Heart left ventricle (tissue), 16 donors: ENCODE measurements at regions not wholly inside any gene's neighbourhood (a gene's known extent, or its start where the extent isn't known, plus 50 kb on each side); places are given as distances from the start of the nearest gene placed in this dataset.

Experiments used
- ATAC-seq, 4 donors: fragments of 200-7000 bp; cut with Tn5 transposase; one replicate each; pipeline ENCODE4 v1.9.1; 2020 to 2022; ENCODE audit warnings: moderate library complexity in 4 of 4, mild to moderate bottlenecking in 3 of 4, moderate number of reproducible peaks in 1 of 4
- DNase-seq, 5 donors: peaks; one replicate each; pipeline ENCODE4 v3.0.0-alpha.2; 2020
- H3K27ac ChIP-seq, 12 donors: fragments of 200-600 bp; sonication (generic) in 4 of 12; one replicate each; pipeline versions ENCODE4 v1.5.0 to v1.8.0; 2016 to 2022; ENCODE audit warnings: mild to moderate bottlenecking in 2 of 12
- H3K27me3 ChIP-seq, 9 donors: fragments of 200-600 bp; sonication (generic) in 2 of 9; one replicate each; pipeline versions ENCODE4 v1.5.1 to v1.8.0; 2016 to 2022; ENCODE audit warnings: mild to moderate bottlenecking in 3 of 9
- H3K36me3 ChIP-seq, 9 donors: fragments of 200-600 bp; sonication (generic) in 2 of 9; one replicate each; pipeline versions ENCODE4 v1.5.0 to v1.8.0; 2018 to 2022; ENCODE audit warnings: mild to moderate bottlenecking in 2 of 9
- H3K4me1 ChIP-seq, 12 donors: fragments of 200-600 bp; sonication (generic) in 4 of 12; one replicate each; pipeline versions ENCODE4 v1.5.0 to v1.8.0; 2016 to 2022; ENCODE audit warnings: mild to moderate bottlenecking in 3 of 12
- H3K4me3 ChIP-seq, 12 donors: fragments of 200-600 bp; sonication (generic) in 4 of 12; one replicate each; pipeline versions ENCODE4 v1.5.0 to v1.8.0; 2017 to 2022; ENCODE audit warnings: mild to moderate bottlenecking in 9 of 12, moderate library complexity in 4 of 12
- H3K9me3 ChIP-seq, 12 donors: fragments of 200-600 bp; sonication (generic) in 4 of 12; one replicate each; pipeline versions ENCODE4 v1.5.0 to v1.8.0; 2016 to 2022; ENCODE audit warnings: mild to moderate bottlenecking in 1 of 12
- POLR2A ChIP-seq, 2 donors: fragments of 450-650 bp; IDR thresholded peaks; one replicate each; pipeline ENCODE4 v1.6.1; 2017; ENCODE audit warnings: antibody characterized with exemption in 2 of 2, mild to moderate bottlenecking in 2 of 2, moderate library complexity in 2 of 2
- WGBS, 4 donors: extraction: QIAGEN DNeasy Blood & Tissue Kit in 2 of 4; methylation state at CpG; one replicate each; pipeline versions ENCODE4 v1.1.5 to v1.1.7; 2013 to 2018; 5-methylcytosine and 5-hydroxymethylcytosine counted together
- intact Hi-C, 10 donors: fragments of 100-400 bp; cut with DNase I; formaldehyde crosslinking; loops; one replicate each; pipeline versions ENCODE4 v1.11.1 to v1.14.2; 2022
- TF ChIP-seq, protein P1 (sequence below), 12 donors: fragments of 200-600 bp; sonication (generic) in 4 of 12; IDR thresholded peaks; one replicate each; pipeline versions ENCODE4 v1.5.0 to v1.8.0; 2018 to 2022; ENCODE audit warnings: antibody characterized with exemption in 12 of 12, mild to moderate bottlenecking in 5 of 12
- donor health status: ischemic (EF 13 %, LVEDD 7.1; RV severe dilation, severe dysfunction).
- donor health status: healthy with polysubstance abuse.
- donor health status: DM: no; HTN: yes; CAD: no.
- donor health status: DM: no; HTN: no; CAD: no.
- donor health status: ischemic (EF 25% LVEDD 6.9; RV normal size, moderate dysfunction).
- donor health status: ischemic (EF 25% LVEDD 5.7; RV mildly dilated, moderate dysfunction).
- donor health status: healthy.
- donor health status: DM: yes; HTN: yes; CAD: no.
- donor health status: ischemic (EF 35%, LVEDD 5.7; RV mildly dilated, moderate dysfunction).
- donor health status: nonischemic (EF 11% LVEDD 7.7; RV severe dilation, severe dysfunction).
- donor health status: DM: yes; HTN: yes; CAD: no.
- donor health status: PGD.
- donor health status: ischemic (EF 29% LVEDD 5.4; RV normal size, mild dysfunction).
- donor health status: nonischemic (EF 23%, LVEDD 6.1; RV moderate dilation, normal function).

DNA sequence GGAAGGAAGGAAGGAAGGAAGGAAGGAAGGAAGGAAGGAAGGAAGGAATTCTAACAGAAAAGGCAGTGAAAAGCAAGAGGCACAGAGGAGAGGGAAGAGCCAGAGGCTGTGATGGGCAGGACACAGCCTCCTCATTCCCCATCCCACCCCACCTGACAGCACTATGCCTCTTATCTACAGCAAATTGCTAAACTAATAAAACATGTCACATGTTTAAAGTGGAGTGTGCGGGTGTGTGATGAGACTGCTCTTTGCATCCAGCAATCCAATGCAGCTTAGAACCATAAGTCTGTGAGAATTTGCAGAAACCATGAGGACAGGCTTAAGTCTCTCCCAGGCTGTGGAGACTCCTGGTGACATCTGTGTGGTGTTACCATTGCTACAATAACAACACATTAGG, 108.4 kb upstream of the ALK start:
- intact Hi-C loops, result loop anchor here in 3 of 10 donors (5.0 to 10.0 kb wide), 2 partner anchors 108 to 1075 kb away; partner anchors contain the start of gene ALK (in 2 of the 3)
- H3K36me3 ChIP-seq, result no peaks in the 10 kb centered on the region
- no peak overlapping the region for H3K27ac ChIP-seq
- peaks cover 0 to 25% (median 7%) of the 10 kb centered on the region in 9 donors for H3K27me3 ChIP-seq
- no peak for ATAC-seq
- no peaks in the 10 kb centered on the region for H3K4me1 ChIP-seq
- H3K9me3 ChIP-seq, result no peaks in the 10 kb centered on the region
- H3K4me3 ChIP-seq, result no peak overlapping the region
- no peak for TF ChIP-seq POLR2A (IDR thresholded peaks at IDR 0.05)
- TF ChIP-seq, protein P1, sequence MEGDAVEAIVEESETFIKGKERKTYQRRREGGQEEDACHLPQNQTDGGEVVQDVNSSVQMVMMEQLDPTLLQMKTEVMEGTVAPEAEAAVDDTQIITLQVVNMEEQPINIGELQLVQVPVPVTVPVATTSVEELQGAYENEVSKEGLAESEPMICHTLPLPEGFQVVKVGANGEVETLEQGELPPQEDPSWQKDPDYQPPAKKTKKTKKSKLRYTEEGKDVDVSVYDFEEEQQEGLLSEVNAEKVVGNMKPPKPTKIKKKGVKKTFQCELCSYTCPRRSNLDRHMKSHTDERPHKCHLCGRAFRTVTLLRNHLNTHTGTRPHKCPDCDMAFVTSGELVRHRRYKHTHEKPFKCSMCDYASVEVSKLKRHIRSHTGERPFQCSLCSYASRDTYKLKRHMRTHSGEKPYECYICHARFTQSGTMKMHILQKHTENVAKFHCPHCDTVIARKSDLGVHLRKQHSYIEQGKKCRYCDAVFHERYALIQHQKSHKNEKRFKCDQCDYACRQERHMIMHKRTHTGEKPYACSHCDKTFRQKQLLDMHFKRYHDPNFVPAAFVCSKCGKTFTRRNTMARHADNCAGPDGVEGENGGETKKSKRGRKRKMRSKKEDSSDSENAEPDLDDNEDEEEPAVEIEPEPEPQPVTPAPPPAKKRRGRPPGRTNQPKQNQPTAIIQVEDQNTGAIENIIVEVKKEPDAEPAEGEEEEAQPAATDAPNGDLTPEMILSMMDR (IDR thresholded peaks at IDR 0.05), result no peak
- no peak for DNase-seq
- WGBS, 4 donors, result 64 to 73% (median 71%) methylated on average over 1 of the region's 1 CpG

DNA sequence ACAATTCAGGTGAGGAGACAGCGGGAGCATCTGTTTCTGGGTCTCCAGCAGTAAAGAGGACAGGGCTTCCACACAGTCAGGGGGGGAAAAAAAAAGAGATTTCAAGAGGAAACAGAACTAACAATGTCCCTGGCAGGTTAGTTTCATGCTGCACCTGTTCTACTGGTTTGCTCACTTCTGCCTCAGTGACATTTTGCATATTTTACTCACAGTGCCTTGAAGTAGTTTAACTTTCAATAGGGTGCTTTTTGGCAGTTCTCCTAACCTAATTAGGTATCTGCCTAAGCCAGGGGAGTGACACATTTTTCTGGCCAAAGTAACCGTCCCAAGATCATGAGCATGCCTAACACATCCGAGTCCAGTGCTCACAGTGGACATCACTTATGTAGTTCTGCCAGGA, 109.0 kb upstream of the ALK start:
- H3K27me3 ChIP-seq, result peaks cover 0 to 25% (median 7%) of the 10 kb centered on the region in 9 donors
- no peak overlapping the region for H3K27ac ChIP-seq
- no peak for ATAC-seq
- H3K4me1 ChIP-seq, result no peaks in the 10 kb centered on the region
- H3K36me3 ChIP-seq, result no peaks in the 10 kb centered on the region
- H3K9me3 ChIP-seq, result no peaks in the 10 kb centered on the region
- TF ChIP-seq POLR2A (IDR thresholded peaks at IDR 0.05), result no peak
- TF ChIP-seq, protein P1 (IDR thresholded peaks at IDR 0.05), result no peak
- intact Hi-C loops, result no loop called here
- no peak overlapping the region for H3K4me3 ChIP-seq
- no peak for DNase-seq
- 66 to 86% (median 72%) methylated on average over 3 of the region's 3 CpGs for WGBS, 4 donors

DNA sequence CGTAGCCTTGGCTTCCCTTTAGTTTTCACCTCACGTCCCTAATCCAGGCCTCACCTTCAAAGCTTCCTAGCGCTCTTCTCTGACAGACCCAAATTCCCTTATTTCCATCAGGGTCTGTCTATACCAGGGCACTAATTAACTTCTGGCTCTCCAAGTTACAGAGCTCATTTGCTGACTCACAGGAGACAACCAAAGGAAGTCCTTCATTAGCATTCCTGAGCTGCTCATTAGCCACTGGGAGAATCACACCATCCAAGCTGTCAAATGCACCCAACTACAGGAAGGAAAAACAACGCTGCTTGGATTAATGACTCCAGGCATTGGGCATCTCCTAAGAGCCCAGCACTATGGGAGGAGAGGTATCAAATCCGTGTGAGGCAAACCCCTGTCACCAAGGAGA, 109.8 kb upstream of the ALK start:
- no peak for DNase-seq
- no peak overlapping the region for H3K4me3 ChIP-seq
- intact Hi-C loops, result no loop called here
- no peaks in the 10 kb centered on the region for H3K4me1 ChIP-seq
- H3K27ac ChIP-seq, result no peak overlapping the region
- H3K9me3 ChIP-seq, result no peaks in the 10 kb centered on the region
- no peaks in the 10 kb centered on the region for H3K36me3 ChIP-seq
- 38 to 43% (median 42%) methylated on average over 5 of the region's 5 CpGs for WGBS, 4 donors
- H3K27me3 ChIP-seq, result peaks cover 0 to 22% (median 7%) of the 10 kb centered on the region in 9 donors
- ATAC-seq, result no peak
- TF ChIP-seq POLR2A (IDR thresholded peaks at IDR 0.05), result no peak
- TF ChIP-seq, protein P1 (IDR thresholded peaks at IDR 0.05), result no peak

DNA sequence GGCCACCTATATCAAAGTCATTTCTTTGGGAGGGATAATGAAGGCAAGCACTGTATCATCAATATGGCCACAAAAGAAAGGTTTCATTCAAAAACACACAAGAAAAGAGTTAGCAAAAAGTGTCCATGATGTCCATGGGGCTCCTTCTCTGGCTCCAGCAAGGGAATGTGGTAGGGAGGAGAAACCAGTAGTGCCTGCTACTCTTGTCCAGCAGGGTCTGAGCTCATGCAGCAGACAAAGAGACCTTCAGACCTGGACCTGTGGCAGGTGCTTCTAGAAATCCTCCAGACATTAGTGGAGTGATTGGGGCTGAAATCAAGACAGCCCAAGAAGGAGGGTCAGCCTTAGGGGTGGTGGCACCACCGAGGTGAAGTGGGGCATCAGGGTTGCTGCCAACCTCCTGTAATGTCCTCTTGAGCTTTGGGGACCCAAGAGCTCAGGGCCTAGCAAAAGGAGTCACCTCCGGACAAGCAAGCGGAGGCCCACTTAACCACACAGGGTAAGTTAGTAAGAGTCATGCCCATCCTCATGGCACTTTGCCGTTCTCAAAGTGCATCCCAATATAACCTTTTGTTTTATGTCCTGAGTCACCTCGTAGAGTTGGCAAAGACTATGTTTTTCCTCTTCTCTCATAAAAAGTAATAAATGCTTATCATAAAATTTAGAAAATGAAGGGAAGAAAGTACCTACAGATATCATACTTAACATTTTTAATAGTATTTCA, 112.6 kb upstream of the YPEL5 start:
- Histone ChIP-seq H3K4me1 (no peaks in the 10 kb centered on the region), H3K27ac (no peak overlapping the region), H3K4me3 (no peak overlapping the region), H3K27me3 (peaks cover 0 to 12% (median 0%) of the 10 kb centered on the region in 9 donors), H3K9me3 (no peaks in the 10 kb centered on the region), H3K36me3 (no peaks in the 10 kb centered on the region)
- WGBS, 4 donors, result 81 to 87% (median 86%) methylated on average over 5 of the region's 5 CpGs
- no peak for TF ChIP-seq POLR2A (IDR thresholded peaks at IDR 0.05)
- TF ChIP-seq, protein P1 (IDR thresholded peaks at IDR 0.05), result no peak
- no peak for ATAC-seq
- DNase-seq, result no peak
- intact Hi-C loops, result no loop called here
